Activated CD4-positive, alpha-beta T cell treated with anti-CD3 and anti-CD28 coated beads for 36 hours (primary cell): ENCODE measurements at regions not wholly inside any gene's neighbourhood (a gene's known extent, or its start where the extent isn't known, plus 50 kb on each side); places are given as distances from the start of the nearest gene placed in this dataset.

ENCODE experiments used
- ATAC-seq: fragments of 200-7000 bp; cut with Tn5 transposase; one replicate; pipeline ENCODE4 v1.10.0; 2021; ENCODE audit warnings: mild to moderate bottlenecking, moderate library complexity
- CTCF ChIA-PET: fragments of 350-600 bp; sonication (Branson Sonifier 250); formaldehyde crosslinking; loops from one replicate; lab custom pipeline; 2021; ENCODE audit warnings: antibody characterized with exemption; lab: Charles Lee
- POLR2A ChIA-PET: fragments of 350-600 bp; sonication (Branson Sonifier 250); formaldehyde crosslinking; loops from one replicate; lab custom pipeline; 2021; ENCODE audit warnings: antibody characterized with exemption, inconsistent platforms; lab: Charles Lee
- DNase-seq: peaks from one replicate; pipeline ENCODE4 v3.0.0-alpha.2; 2020
- H3K27ac Mint-ChIP-seq: one replicate; pipeline ENCODE4 v1.8.0; 2021; ENCODE audit warnings: mixed read lengths
- H3K27me3 Mint-ChIP-seq: one replicate; pipeline ENCODE4 v1.8.0; 2021; ENCODE audit warnings: mixed read lengths
- H3K36me3 Mint-ChIP-seq: one replicate; pipeline ENCODE4 v1.8.0; 2021; ENCODE audit warnings: low read depth, mixed read lengths
- H3K4me1 Mint-ChIP-seq: one replicate; pipeline ENCODE4 v1.8.0; 2021; ENCODE audit warnings: mixed read lengths
- H3K4me3 Mint-ChIP-seq: one replicate; pipeline ENCODE4 v1.8.0; 2021; ENCODE audit warnings: mild to moderate bottlenecking, moderate library complexity, mixed read lengths
- H3K9me3 Mint-ChIP-seq: one replicate; pipeline ENCODE4 v1.8.0; 2021; ENCODE audit warnings: low read depth, mixed read lengths
- intact Hi-C, 2 experiments: fragments of 100-400 bp; cut with DNase I in 1 of 2; cut with micrococcal nuclease in 1 of 2; formaldehyde crosslinking; loops; one replicate each; pipeline versions ENCODE4 v1.14.2 to v1.15.1; 2022 to 2024; cut with DNase I, micrococcal nuclease

DNA sequence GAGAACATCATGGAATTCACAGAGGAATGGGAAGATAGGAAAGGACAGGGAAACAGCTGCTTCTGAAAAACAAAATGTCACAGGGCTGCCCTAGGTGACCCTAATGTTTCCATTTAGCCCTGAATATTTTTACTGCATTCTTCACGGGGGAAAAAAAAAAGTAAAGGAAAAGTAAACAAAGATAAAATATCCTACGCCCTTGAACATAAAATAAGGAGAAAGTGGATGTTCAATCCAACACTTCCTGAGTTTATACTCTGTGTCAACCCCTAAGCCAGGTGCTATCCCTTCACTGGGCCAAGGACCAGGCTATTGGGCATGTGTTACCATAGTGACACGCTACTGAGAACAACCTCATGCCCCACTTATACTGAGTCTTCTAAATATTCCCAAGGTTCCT, 84.7 kb downstream of the FAM76B start:
- DNase-seq = no peak
- ChIA-PET POLR2A (no interaction called here), CTCF (interaction anchor here (0.6 to 5.9 kb wide), 85 partner anchors 10 to 1082 kb away, joined by 3 to 129 read pairs (median 4); partner anchors contain the start of genes FAM76B and SESN3)
- no peak overlapping the region for H3K4me3 Mint-ChIP-seq
- no peak overlapping the region for H3K27ac Mint-ChIP-seq
- H3K9me3 Mint-ChIP-seq = no peaks in the 10 kb centered on the region
- H3K4me1 Mint-ChIP-seq = peaks cover 19% of the 10 kb centered on the region
- intact Hi-C loops = loop anchor here (1.0 to 10.0 kb wide), 13 partner anchors 59 to 722 kb away; partner anchors contain the start of genes SESN3 (in 2 of the 2) and SRSF8 (in 1 of the 2)
- no peak for ATAC-seq
- no peaks in the 10 kb centered on the region for H3K36me3 Mint-ChIP-seq
- H3K27me3 Mint-ChIP-seq = no peaks in the 10 kb centered on the region

DNA sequence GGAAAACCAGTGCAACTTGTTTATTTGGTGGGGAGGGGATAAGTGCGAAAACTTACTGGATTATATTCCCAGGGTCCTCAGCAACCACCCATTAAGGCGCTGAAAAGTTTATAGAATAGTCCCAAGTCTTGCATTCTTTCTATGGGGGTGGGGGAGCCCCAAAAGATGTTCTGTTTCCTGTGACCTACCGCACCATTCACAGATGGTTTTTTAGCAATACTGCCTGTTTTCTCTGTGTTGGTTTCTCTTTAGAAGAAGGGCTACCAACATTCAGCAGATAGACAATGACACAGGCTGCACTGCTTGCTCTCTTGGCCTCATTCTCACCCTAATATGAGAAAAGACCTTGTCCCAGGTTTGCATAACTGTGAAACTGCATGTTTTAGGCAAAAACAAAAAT, 86.5 kb downstream of the FAM76B start:
- ChIA-PET CTCF (interaction anchor here (0.9 to 5.9 kb wide), 5 partner anchors 9 to 549 kb away, joined by 3 to 129 read pairs (median 3); no protein-coding TSS in a partner anchor), POLR2A (no interaction called here)
- no peak overlapping the region for H3K27ac Mint-ChIP-seq
- H3K27me3 Mint-ChIP-seq = no peaks in the 10 kb centered on the region
- peaks cover 35% of the 10 kb centered on the region for H3K4me1 Mint-ChIP-seq
- intact Hi-C loops = loop anchor here (5.0 to 10.0 kb wide), 5 partner anchors 118 to 636 kb away; partner anchors contain the start of gene SRSF8 (in 1 of the 2)
- DNase-seq (peak; percentile 43), ATAC-seq (peak; percentile 17)
- peak overlapping the region; percentile 40 for H3K4me3 Mint-ChIP-seq
- H3K36me3 Mint-ChIP-seq = no peaks in the 10 kb centered on the region
- no peaks in the 10 kb centered on the region for H3K9me3 Mint-ChIP-seq

DNA sequence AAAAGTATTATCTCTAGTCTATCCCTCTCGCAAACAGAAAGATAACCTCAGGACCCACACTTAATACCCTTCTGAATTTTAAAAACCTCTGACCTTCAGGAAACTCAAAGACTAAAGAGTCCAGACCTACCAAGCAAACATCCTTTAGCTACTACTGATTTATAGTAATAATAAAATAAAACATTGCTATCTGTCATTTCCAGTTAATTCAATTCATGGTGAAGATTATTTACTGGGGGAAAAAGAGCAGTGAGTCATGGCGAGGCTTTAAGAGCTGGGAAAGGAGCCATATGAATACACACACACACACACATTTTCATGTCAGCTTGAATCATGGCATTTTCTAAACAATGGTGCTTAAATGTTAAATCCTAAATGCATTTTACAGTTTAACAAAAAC, 87.1 kb downstream of the FAM76B start:
- Mint-ChIP-seq H3K27ac (no peak overlapping the region), H3K36me3 (no peaks in the 10 kb centered on the region), H3K4me1 (peaks cover 40% of the 10 kb centered on the region), H3K4me3 (peak overlapping the region; percentile 40), H3K27me3 (no peaks in the 10 kb centered on the region), H3K9me3 (no peaks in the 10 kb centered on the region)
- ChIA-PET CTCF (interaction anchor here (0.8 to 5.9 kb wide), 6 partner anchors 9 to 548 kb away, joined by 3 to 129 read pairs (median 4); no protein-coding TSS in a partner anchor), POLR2A (interaction anchor here (0.6 kb wide), 1 partner anchor 607 kb away, joined by 7 read pairs; no protein-coding TSS in a partner anchor)
- DNase-seq (no peak), ATAC-seq (no peak)
- intact Hi-C loops = loop anchor here (5.0 to 10.0 kb wide), 5 partner anchors 118 to 635 kb away; partner anchors contain the start of gene SRSF8 (in 1 of the 2)

DNA sequence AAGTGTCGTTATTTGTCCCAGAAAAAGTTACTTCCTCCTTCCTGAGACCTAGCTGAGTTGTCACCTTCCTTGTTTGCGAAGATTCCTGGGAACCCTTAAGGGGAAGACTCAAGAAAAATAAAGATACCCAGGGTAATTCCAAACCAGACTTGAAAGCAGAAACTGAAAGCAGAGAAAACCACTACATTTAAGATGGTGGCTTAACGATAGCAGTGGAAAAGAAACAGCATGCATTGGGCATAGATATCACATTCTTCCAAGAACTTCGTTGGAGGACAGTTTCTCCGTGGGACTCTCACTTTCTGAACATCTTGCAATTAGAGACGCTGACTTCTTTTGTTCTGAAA, 89.1 kb downstream of the FAM76B start:
- Mint-ChIP-seq H3K9me3 (no peaks in the 10 kb centered on the region), H3K36me3 (peaks cover 12% of the 10 kb centered on the region), H3K4me1 (peaks cover 57% of the 10 kb centered on the region), H3K27me3 (no peaks in the 10 kb centered on the region), H3K4me3 (peak overlapping the region; percentile 55), H3K27ac (peak overlapping the region; percentile 95)
- peak; percentile 30 for ATAC-seq
- ChIA-PET CTCF (interaction anchor here (0.6 to 1.8 kb wide), 7 partner anchors 10 to 549 kb away, joined by 3 to 7 read pairs (median 3); no protein-coding TSS in a partner anchor), POLR2A (no interaction called here)
- no peak for DNase-seq
- intact Hi-C loops = loop anchor here (1.0 to 10.0 kb wide), 9 partner anchors 14 to 633 kb away; partner anchors contain the start of genes SESN3 (in 1 of the 2) and SRSF8 (in 1 of the 2)

DNA sequence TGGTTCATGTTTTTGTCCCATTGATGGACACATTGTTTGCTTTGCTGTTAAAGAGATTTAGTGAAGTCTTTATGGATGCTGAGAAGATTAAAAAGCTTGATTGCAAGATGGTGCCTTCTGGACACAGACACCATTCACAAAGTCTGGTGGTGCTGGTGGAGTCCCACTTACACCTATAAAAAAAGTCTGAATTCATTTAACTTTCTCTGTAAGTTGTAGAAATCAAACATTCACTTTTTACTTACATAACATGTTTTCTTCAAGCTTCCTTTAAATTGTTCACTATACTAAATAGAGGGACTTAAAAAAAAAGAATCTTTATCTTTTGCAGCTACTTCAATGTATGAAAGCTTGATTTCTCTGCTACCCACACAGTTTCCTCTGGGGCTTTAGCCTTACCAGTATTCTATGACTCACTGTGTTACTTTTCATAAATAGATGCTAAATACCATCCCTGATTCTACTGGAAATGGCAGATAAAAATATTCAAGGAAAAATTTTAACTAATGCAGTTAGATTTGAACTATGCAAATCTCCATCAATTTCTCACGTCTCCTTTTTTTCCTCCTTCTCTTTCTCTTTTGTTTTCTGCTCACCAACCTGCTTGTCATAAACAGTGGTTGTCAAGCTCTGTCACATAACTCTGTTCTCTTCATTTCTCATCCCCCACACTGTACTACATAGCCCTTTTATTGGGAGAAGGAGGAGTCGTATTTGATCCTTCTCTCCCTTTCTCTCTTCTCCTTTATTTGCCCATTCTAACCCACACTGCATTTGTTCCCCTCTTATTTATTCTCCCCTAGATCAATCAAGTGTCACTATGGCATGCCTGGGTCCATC, 89.7 kb downstream of the FAM76B start:
- ATAC-seq (peak; percentile 54), DNase-seq (peak; percentile 25)
- intact Hi-C loops = loop anchor here (1.0 to 10.0 kb wide), 11 partner anchors 11 to 633 kb away; partner anchors contain the start of genes SESN3 (in 1 of the 2) and SRSF8 (in 1 of the 2)
- H3K36me3 Mint-ChIP-seq = peaks cover 12% of the 10 kb centered on the region
- ChIA-PET CTCF (interaction anchor here (0.6 to 1.8 kb wide), 14 partner anchors 10 to 549 kb away, joined by 3 to 9 read pairs (median 3); no protein-coding TSS in a partner anchor), POLR2A (interaction anchor here (0.6 to 1.0 kb wide), 5 partner anchors 90 to 746 kb away, joined by 3 read pairs; partner anchors contain the start of gene FAM76B)
- H3K9me3 Mint-ChIP-seq = peaks cover under 1% of the 10 kb centered on the region
- no peaks in the 10 kb centered on the region for H3K27me3 Mint-ChIP-seq
- H3K4me3 Mint-ChIP-seq = peak overlapping the region; percentile 55
- peaks cover 58% of the 10 kb centered on the region for H3K4me1 Mint-ChIP-seq
- H3K27ac Mint-ChIP-seq = peak overlapping the region; percentile 95

DNA sequence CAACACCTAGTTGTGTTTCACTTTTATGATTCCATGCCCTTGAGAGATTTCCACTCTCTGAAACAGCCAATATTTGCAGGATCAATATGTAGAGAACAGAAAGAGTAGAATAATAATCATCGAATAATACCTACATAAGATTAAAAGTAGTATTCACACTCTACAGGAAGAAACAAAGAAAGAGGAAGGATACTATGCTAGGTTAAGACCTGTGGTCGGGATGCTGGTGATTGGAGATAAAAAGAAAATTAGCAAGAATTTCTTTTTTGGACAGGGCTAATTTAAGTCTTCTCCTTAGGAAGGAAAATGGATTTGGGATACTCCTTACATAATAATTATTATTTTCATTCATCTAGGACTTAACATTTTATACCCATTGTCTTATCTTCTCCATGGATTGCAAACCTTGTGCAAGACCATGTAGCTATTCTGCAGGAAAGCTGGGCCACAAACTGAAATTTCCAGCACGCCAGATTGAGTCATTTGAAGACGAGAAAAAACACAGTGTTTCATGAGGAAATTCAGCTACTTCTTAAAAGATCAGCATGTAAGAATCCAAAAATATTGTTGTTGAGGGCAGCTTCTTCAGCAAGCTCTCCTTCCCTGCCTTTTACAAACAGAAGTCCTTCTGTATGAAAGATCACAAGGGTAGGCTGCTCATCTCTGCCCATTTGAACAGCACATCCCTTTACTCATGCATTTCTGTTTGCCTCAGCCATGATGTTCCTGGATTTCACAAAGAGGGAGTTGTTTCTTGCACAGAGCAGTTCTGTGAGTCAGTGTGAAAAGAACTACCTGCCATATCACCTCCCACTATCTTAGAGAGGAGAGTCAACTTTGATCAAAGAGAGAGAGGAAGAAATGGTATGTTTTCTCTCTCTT, 90.7 kb downstream of the FAM76B start:
- DNase-seq = peak; percentile 17
- peak; percentile 73 for ATAC-seq
- Mint-ChIP-seq H3K4me1 (peaks cover 60% of the 10 kb centered on the region), H3K9me3 (peaks cover 7% of the 10 kb centered on the region), H3K36me3 (peaks cover 15% of the 10 kb centered on the region), H3K4me3 (peak overlapping the region; percentile 55), H3K27me3 (no peaks in the 10 kb centered on the region), H3K27ac (peak overlapping the region; percentile 95)
- ChIA-PET POLR2A (interaction anchor here (0.6 to 1.0 kb wide), 3 partner anchors 91 to 467 kb away, joined by 3 read pairs; partner anchors contain the start of gene FAM76B), CTCF (interaction anchor here (0.8 to 1.8 kb wide), 10 partner anchors 11 to 637 kb away, joined by 3 to 9 read pairs (median 3); no protein-coding TSS in a partner anchor)
- intact Hi-C loops = loop anchor here (1.0 to 2.0 kb wide), 3 partner anchors 10 to 16 kb away; no protein-coding TSS in a partner anchor

DNA sequence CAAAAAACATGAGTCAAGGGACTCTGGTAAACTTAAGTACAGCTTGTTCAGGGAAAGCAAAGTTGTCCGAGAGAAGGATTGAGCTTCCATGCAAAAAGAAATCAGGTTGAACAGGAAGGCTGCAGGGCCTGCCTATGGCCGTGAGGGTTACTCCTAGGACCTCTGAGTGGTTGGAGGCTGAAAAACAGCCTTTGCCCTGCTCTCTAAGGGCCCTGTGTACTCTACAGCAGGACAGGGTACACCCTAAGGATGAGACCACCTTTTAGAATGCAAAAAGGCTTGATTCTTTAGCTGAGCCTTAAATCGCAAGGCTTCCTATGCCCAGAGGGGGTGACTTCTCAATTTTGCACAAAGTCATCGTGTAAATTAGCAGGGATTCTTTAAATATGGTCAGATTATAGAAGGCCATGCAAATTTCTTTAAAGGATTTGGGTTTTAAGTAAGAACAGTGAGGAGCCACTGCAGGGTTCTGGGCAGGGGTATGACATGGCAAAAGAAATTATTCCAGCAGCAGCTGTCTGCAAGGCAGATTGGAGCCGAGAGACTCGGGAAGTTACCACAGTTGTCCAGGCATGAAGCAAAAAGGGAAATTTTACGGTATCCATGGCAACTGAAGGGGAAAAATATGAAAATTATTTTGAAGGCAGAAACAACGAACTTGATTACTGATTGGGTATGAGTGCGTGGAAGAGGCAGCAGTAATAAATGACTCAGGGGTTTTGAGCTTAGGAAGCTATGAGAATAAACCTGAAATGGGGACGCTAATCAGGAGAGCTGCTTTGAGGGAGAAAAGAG, 91.8 kb downstream of the FAM76B start:
- peak overlapping the region; percentile 95 for H3K27ac Mint-ChIP-seq
- H3K4me1 Mint-ChIP-seq = peaks cover 60% of the 10 kb centered on the region
- no peak overlapping the region for H3K4me3 Mint-ChIP-seq
- peaks cover 19% of the 10 kb centered on the region for H3K36me3 Mint-ChIP-seq
- DNase-seq = no peak
- H3K27me3 Mint-ChIP-seq = no peaks in the 10 kb centered on the region
- ATAC-seq = no peak
- ChIA-PET POLR2A (no interaction called here), CTCF (interaction anchor here (0.8 to 0.9 kb wide), 2 partner anchors 17 to 636 kb away, joined by 3 read pairs; no protein-coding TSS in a partner anchor)
- peaks cover 9% of the 10 kb centered on the region for H3K9me3 Mint-ChIP-seq
- intact Hi-C loops = loop anchor here in 1 of 2 experiments (2.0 kb wide), 1 partner anchor 15 kb away; no protein-coding TSS in a partner anchor

DNA sequence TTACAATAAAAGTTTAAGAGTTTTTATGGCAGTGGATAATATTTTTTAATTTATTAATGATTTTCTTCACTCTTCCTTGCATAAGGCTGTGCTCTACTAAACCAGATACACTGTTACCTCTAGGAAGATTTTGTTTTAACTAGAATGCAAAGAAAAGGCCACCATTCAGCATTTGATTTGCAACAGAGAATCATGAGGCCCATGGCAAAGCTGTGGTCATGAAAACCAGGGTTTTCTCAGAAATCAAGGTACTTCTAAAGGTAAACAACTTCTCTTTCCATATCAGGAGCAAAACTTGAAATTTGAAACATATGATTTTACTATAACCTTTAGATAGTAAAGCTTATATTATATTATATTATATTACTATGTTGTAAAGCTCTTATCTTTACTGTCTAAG, 94.4 kb downstream of the FAM76B start:
- H3K4me1 Mint-ChIP-seq = peaks cover 44% of the 10 kb centered on the region
- CTCF ChIA-PET = interaction anchor here (0.8 to 5.2 kb wide), 2 partner anchors 10 to 20 kb away, joined by 3 to 41 read pairs; no protein-coding TSS in a partner anchor
- ATAC-seq (no peak), DNase-seq (no peak)
- POLR2A ChIA-PET = no interaction called here
- no peaks in the 10 kb centered on the region for H3K27me3 Mint-ChIP-seq
- H3K36me3 Mint-ChIP-seq = peaks cover 22% of the 10 kb centered on the region
- intact Hi-C loops = no loop called here
- H3K9me3 Mint-ChIP-seq = peaks cover 9% of the 10 kb centered on the region
- no peak overlapping the region for H3K27ac Mint-ChIP-seq
- H3K4me3 Mint-ChIP-seq = no peak overlapping the region

DNA sequence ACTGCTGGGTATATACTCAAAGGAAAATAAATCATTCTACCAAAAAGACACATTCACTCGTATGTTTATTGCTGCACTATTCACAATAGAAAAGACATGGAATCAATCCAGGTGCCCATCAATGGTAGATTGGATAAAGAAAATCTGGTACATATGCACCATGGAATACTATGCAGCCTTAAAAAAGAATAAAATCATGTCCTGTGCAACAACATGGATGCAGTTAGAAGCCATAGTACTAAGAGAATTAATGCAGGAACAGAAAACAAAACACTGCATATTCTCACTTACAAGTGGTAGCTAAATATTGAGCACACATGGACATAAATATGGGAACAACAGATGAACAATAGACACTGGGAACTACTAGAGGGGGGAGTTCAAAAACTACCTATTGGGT, 96.3 kb downstream of the FAM76B start:
- H3K36me3 Mint-ChIP-seq = peaks cover 22% of the 10 kb centered on the region
- no peak overlapping the region for H3K27ac Mint-ChIP-seq
- ChIA-PET CTCF (interaction anchor here (1.4 to 5.2 kb wide), 2 partner anchors 12 to 539 kb away, joined by 4 to 41 read pairs; no protein-coding TSS in a partner anchor), POLR2A (no interaction called here)
- H3K4me1 Mint-ChIP-seq = peaks cover 27% of the 10 kb centered on the region
- H3K9me3 Mint-ChIP-seq = peaks cover 9% of the 10 kb centered on the region
- no peak overlapping the region for H3K4me3 Mint-ChIP-seq
- no peaks in the 10 kb centered on the region for H3K27me3 Mint-ChIP-seq
- DNase-seq (no peak), ATAC-seq (no peak)
- intact Hi-C loops = no loop called here
